ENCODE measurements at regions not wholly inside any gene's neighbourhood (a gene's known extent, or its start where the extent isn't known, plus 50 kb on each side); places are given as distances from the start of the nearest gene placed in this dataset.
"Not testable (repeated sequence)": the region's sequence is repeated elsewhere in the genome, so short reads cannot be mapped to it uniquely, and the experiment has no call there.

DNA sequence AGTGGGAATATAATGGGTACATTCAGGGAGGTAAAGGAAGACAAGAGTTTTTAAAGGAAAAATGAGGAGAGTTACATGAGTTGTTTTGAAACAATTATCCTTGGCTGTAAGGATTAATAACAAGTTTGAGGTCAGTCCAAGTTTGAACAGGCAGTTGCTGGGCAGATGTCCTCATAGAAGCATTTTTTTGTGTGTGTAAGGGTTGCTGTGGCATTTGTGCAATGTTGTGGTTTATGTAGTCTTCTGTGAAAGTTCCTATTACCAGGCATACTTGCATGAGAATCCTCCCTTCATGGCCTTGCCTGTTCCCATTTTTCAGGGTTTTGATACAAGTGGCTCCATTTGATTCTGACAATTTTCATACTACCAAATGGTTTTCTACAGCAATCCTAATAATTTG is 400.2 kb downstream of the KCNA4 start:
- no peak for DNase-seq

DNA sequence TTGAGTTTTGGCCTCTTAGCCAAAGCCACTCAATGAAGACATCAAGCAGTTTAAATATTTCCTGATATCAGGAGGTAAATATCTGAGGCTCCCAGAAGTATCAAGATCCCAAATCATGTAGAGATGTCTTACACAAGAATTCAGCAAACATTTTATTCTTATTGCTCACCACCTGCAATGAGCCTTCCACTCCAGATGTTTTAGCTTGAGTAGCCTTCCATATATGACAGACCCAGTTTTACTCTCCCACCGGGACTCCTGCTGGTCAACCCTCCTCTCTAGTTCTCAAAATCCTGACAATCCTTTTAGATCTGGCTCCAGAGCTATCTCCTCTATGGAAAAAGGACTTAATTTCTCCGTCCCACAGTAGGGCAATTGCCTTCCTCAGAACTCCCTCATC is 404.4 kb downstream of the KCNA4 start:
- no peak for DNase-seq

DNA sequence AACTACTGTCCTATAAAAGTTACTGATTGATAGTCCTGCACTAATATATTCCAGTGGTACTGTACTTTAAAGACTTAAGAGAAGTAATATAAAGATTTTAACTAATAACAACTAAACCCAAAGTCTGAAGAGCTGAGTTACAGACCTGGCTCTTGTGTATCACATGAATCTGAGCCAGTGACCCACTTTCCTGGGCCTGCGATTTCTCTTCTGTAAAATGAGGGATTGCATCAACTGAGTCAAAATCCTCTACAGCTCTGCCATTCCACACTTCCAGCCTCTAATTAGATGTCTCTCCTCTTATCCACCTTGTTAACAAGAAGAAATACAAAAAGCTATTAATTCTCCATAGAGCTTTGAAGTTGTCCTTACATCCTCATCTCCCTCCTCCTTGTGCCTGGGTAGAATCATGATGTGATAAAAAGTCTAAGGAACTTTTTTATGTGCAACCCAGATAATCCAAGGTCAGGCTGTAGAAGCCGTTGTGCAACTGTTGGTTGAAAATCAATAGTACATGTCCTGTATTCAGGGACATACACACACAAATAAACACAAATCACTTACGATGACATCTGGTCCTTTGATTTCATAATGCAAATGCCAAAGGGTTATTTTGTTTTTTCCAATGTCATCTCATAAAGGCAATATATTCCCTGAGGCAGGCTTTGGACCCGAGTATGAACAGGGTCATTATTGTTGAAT is 410.3 kb downstream of the KCNA4 start:
- no peak for DNase-seq

DNA sequence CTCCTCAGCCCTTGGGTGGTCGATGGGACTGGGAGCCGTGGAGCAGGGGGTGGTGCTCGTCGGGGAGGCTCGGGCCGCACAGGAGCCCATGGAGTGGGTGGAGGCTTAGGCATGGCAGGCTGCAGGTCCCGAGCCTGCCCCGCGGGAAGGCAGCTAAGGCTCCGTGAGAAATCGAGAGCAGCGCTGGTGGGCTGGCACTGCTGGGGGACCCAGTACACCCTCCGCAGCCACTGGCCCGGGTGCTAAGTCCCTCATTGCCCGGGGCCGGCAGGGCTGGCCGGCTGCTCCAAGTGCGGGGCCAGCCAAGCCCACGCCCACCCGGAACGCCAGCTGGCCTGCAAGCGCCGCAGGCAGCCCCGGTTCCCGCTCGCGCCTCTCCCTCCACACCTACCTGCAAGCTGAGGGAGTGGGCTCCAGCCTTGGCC is 416.7 kb downstream of the KCNA4 start:
- DNase-seq: not testable (repeated sequence)

DNA sequence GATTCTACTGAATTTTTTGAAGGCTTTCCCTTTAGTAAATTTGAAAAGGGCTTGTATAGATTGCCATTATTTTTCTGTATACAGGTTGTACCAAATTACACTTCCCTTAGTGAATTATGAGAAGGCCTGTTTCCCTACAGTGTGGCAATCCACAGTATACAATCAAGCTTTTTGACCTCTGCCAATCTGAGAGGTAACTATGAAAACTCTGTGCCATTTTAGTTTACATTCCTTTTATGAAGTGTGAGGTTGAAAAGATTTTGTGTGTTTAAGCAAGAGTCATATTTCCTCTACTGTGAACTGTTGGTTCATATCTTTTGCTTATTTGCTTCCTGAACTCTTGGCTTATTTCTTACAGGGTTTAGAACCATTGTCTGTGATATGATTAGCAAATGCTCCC is 432.5 kb downstream of the KCNA4 start:
- DNase-seq: no peak

DNA sequence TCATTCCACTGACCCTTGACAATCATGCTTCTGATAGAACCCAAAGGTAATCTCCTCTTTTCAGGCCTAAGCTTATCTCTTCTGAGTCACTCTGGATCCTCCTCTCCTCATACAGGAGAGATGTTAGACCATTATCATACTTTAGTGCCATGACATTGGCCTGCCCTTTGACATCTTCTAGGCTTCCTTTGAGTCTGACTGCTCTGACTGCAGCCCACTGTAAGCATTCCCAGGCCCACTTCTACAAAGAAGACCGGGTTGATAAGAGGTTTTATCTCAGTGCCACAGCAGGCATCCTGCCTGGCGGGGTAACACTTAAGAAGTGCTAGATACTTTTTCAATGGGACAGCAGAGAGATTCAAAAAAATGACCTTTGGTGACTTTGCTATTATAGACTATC is 438.0 kb downstream of the KCNA4 start:
- no peak for DNase-seq

DNA sequence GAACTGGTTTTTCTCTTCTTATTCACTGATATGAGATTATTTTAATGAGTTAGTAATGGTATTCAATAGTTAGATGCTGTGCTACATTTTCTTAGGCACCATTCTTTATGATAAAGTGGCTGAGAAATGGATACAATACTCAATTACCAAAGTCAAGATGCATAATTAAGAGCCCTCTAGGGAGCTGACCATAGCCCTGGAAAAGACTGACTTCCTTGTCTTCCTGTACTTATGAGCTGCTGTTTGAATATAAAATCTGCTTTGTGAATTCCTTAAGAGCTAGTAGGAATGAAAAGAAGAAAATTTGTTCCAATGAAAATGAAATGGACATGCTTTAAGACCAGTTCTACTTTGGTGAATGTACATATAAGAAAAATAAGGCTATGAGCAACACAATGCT is 452.3 kb downstream of the KCNA4 start:
- no peak for DNase-seq

DNA sequence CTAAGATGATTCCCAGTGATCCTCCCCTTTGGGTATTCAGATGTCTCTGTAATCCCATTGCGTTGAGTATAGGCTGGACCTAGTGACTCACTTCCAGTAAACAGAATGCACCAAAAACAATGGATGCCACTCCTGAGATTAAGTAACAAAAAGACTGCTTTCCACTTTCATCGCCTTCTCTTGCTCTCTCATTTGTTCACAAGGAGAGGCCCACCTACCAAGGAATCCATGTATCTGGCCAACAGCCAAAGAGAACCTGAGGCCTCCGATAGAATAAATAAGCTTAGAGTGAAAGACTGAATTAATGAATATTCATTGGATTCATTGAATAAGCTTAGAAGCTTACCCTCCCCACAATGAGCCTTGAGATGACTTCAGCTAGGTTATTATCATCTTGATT is 454.6 kb downstream of the KCNA4 start:
- no peak for DNase-seq

DNA sequence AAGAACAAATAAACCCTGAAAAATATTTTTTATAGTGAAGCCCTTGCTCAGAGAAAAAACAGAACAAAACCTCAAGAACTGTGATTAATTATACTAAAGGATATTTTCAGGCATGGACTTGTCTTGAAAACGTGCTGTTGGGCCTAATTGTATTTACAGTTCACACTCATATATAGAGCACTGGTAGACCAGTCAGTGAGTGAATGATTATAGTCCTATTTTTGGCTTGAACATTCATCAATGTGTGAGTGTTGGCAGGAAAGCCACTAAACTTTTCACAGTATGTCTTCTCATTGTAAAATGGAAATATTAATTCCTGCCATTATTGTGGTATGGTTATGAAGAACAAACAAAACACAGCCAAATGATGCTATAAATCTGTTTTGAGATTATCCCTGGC is 462.8 kb downstream of the KCNA4 start:
- no peak for DNase-seq

DNA sequence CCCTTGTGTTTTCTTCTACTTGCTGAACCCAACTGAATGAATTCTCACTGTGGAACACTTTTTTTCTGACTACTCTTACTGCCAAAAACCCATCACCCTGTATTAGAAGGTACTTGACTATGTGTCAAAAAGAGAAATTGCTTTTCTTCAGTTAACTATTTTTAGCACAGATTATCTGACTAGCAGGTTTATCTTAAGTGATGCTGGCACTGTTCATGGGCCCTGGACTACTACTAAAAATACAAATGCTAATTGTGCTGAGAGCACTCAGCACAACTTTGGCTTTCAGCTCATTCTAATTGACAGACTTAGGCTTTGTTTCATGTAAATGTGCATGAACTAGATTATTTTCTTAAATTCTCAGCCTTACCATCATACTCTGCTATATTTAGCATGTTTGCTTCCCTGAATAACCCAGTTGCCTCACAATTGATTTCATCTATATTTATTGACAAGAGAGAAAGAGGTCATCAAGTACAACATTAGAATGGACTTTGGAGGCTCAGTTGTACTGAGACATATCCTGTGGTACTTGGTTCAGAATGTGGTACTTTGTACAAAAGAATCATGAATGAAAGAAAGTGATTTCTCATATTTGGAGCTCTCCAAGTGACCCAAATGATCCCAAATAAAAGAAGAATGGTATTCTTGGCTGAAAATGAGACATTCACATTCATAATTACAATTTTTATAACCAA is 478.3 kb downstream of the KCNA4 start:
- no peak for DNase-seq

DNA sequence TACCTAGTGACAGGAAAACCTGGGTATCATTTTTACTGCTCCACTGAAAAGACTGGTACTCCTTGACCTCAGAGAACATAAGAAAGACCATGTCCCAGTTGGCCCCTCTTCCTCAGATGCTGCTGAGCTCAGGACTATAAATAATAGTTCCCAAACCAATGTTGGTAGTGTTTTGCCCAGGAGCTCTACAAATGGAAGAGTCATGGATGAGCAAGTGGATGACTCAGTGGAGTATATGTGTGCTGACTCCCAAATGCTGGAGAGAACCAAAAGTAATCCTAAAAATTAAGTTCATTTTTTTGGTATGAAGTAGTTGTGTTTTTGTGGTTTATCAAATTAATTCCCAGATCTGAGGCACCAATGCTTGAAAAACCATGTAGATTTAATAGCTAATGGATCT is 482.0 kb downstream of the KCNA4 start:
- no peak for DNase-seq

DNA sequence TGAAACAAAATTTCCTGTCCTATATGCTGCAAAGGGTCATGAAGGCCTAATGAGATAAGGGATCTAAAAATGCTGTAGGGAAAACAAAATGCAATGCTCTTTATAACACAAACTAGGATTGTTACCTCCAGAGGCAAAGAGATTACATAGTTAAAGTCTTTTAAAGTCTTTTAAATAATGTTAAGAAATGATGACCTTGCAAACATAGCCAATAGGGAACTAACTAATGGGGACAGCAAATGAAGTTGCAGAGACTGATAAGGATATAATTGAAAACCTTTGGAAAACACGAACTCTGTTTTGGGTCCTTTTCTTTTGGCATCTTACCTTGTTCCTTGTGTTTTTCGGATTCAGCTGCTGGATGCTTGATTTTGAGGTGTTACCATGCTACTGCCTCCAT is 485.9 kb downstream of the KCNA4 start:
- DNase-seq: no peak

DNA sequence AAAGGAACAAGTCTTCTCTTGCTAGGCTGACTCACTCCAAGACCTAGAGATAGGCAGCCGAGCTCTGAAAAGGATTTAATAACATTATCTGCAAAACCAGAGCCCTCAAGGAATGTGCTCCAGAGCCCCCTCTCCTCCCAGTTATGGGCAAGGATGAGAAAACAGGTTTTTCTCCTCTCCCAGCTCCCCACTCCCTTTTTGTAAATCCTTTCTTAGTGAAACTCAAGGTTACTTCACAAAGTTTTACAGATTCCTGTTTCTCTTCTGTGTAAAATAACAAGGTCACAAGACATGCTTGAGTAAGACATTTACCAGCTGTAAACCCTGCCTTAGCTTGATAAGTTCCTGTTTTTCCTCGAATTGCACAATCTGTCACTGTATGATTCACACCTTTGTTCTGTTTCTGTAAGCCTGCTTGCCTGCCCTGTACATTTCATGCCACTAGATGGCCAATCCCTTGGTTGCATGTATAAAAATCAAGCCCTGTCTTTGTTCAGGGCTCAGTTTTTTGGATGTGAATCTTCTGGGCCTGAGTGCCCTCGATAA is 489.4 kb downstream of the KCNA4 start:
- no peak for DNase-seq

DNA sequence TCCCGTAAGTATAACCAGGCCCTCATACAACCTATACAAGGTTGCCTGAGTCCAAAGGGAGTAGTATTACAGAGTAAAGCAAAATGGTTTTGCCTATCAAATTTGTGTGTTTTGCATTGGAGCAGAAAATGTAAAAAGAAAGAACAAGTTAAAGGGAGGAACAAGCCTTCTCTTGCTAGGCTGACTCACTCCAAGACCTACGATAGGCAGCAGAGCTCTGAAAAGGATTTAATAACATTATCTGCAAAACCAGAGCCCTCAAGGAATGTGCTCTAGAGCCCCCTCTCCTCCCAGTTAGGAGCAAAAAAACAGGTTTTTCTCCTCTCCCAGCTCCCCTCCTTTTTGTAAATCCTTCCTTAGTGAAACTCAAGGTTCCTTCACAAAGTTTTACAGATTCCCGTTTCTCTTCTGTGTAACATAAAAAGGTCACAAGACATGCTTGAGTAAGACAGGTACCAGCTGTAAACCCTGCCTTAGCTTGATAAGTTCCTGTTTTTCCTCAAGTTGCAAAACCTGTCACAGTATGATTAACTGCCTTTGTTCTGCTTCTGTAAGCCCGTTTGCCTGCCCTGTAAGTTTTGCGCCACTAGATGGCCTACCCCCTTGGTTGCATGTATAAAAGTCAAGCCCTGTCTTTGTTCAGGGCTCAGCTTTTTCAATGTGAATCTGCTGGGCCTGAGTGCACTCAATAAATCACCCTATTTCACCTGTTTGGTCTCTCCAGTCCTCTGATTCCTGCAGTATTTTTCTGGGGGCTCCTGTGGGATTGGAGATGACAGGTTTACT is 498.2 kb downstream of the KCNA4 start:
- DNase-seq: no peak

DNA sequence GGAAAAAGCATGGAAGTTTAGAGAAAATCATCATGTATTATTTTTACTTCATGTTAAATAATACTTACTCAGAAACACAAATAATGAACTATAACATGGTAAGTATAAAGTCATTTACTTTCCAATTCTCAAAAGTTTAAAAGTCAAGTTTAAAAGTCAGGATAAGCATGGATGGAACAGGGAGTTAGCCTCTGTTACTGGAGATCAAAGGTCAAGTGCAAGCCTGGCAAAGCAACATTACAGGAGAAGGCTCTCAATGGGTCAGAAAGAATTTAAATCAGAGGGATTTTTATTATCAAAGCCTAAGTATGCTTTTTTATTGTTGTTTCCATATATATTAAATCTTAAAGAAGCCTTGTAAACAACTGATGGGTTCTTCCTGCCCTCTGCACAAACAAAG is 505.4 kb downstream of the KCNA4 start:
- no peak for DNase-seq

DNA sequence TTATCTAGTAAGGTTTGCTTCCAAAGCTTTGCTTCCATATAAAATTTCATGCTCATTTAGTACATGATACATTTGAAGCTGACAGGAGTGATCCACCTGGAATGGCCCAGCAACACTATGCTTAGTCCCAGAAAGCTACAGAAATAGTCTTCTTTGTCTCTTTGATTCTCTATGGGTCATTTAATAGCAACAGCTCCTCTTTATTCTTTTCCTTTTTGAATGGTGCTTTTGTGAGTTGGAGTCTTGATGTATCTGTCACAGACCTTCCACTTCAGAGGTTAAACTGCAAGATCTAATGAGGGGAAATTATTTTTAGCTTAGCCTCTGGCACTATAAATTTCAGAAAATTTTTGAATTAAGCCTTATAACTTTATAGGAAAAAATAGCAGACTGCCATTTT is 509.5 kb downstream of the KCNA4 start:
- DNase-seq: no peak

DNA sequence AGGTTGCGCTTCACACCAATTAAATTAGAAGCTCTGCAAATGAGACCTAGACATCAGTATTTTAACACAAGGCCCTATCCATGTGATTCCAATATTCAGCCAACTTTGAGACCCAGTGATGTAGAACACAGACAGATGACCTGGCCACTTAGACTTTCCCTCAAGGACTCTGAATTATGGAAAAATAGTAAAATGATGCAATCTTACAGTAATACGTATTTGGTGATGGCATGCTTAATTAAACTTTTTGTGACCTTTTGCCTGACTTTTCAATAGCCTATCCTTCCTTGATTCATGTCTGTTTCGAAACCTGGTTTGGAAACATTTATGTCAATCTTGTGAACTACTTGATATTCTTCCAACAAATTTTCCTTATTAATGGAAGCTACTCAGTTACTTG is 521.2 kb downstream of the KCNA4 start:
- DNase-seq: no peak

DNA sequence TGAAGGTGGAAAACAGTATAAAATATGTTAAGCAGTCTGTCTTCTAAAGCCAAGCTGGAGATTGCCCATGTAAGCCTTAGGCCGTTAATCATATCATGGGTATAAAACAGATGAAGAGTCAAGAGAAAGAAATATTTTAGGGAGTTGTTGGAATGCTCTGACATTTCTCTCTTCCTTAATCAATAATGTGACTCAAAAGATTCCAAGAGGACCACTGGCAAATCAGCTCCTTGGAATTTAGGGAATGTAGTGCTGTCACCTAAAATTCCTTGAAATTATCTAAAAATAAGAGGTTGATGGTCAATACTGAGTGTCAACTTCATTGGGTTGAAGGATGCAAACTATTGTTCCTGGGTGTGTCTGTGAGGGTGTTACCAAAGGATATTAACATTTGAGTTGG is 525.9 kb downstream of the KCNA4 start:
- no peak for DNase-seq

DNA sequence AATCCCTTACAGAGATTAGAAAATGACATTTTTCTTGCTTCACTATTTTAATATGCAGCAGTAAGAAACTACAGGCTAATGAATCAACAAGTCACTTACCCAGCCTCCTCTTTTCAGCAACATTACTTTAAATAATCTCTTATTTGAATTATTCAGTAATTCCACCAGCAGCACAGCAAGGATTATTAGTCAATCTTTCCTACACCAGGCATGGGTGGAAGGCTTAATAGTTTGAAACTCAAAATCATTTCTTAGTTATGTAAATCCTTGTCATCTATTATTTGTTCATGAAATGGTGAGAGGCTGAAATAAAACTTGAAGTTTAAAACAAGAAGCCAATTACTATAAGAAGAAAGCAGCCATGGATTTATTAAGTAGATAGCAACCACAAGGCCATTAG is 530.5 kb downstream of the KCNA4 start:
- DNase-seq: no peak

DNA sequence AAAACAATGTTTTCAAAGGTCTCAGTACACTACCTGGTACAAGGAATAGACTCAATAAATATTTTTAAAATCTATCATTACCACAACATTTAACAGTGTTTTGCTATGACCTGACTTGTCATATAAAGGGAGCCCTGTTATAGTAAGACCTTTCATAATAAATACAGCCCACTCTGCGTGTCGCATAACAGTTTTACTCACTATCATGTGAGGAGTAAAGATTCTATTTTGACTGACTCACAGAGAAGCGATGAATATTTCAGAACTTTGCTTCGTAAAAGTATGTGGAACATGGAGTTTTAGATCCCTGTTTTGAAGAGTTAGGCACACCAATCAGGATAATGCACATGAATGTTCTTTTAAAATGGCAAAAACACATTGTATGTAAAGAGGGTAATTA is 531.2 kb downstream of the KCNA4 start:
- DNase-seq: no peak

DNA sequence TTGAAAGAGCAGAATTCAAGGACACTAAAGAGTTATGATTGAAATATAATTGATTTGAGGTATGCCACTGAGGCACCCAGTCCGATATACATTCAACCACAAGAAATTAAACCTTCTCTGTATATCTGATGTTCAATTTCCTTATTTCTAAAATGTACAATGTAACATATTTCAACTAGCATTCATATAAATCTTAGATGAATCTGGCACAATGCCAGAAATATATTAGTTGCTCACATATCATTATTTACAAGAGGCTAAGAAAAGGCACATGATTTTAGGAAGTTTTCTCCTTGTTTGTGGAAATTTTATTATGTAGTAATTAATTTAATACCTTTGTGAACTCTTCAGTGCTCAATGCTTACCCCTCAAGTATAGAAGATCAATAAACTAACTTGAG is 532.3 kb downstream of the KCNA4 start:
- no peak for DNase-seq

DNA sequence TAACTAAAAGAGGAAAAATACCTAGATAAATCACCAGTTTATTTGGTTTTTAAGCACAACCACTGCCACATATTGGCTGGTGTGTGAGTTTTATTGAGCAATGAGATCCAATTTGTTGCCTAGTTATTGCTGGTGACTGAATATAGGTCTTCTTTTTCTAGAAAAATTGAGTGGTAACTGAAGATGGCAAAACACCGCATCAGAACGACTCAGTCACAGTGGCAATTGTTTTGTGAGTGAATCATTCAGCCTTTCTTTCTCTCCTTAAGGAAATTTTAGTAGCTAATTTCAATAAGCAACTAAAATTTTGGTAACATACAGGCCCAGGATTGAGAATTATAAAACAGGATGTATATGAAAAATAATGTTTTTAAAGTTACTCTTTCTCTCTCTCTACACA is 533.0 kb downstream of the KCNA4 start:
- DNase-seq: no peak

DNA sequence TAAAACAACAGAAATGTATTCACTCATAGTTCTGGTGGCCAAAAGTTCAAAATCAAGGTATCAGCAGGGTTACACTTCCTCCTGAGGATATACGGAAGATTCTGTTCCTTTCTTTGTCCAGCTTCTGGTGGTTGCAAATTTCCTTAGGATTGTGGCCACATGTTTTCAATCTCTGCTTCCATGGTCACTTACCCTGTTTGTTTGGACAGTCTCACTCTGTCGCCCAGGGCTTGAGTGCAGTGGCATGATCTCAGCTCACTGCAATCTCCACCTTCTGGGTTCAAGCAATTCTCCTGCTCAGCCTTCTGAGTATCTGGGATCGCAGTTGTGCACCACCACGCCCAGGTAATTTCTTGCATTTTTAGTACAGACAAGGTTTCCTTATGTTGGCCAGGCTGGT is 534.3 kb downstream of the KCNA4 start:
- DNase-seq: no peak

DNA sequence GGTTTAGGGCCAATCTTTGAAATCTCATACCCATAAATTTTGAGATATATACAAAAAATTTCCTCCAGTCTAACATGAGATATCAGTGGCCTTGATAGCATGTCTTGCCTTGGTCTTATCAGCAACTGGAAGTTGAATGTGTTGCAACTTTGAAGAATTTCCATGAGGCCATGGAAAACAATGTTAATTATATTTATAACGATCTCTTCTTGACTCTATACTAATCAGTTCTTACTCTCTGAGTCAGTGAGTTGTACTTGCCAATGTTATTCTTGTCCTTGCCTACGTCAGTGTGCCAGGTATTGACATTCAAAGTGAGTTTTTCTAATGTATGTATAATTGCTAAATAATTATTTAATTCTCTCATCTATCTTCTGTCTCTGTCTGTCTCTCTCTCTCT is 535.1 kb downstream of the KCNA4 start:
- DNase-seq: no peak
